Ovary (tissue), 7 donors: ENCODE measurements at regions not wholly inside any gene's neighbourhood (a gene's known extent, or its start where the extent isn't known, plus 50 kb on each side); places are given as distances from the start of the nearest gene placed in this dataset.

Source experiments
- DNase-seq, 5 donors: peaks; one replicate each; pipeline ENCODE4 v3.0.0-alpha.2; 2019 to 2020
- H3K27ac ChIP-seq, 2 donors: fragments of 200-600 bp; one replicate each; pipeline versions ENCODE4 v1.5.1 to v1.8.0; 2019 to 2022
- H3K27me3 ChIP-seq: fragments of 200-600 bp; one replicate; pipeline ENCODE4 v1.8.0; 2022
- H3K36me3 ChIP-seq: fragments of 200-600 bp; sonication (generic); one replicate; pipeline ENCODE4 v1.5.1; 2019
- H3K4me1 ChIP-seq: one replicate; pipeline ENCODE4 v1.8.1; 2013; ENCODE audit warnings: mild to moderate bottlenecking, moderate library complexity; ENCODE audit not compliant: insufficient read depth
- H3K4me3 ChIP-seq: fragments of 200-600 bp; sonication (generic); one replicate; pipeline ENCODE4 v1.5.1; 2017
- H3K9me3 ChIP-seq, 2 donors: fragments of 200-600 bp in 1 of 2; sonication (generic) in 1 of 2; one replicate each; pipeline versions ENCODE4 v1.5.1 to v1.8.1; 2013 to 2019; ENCODE audit warnings: mild to moderate bottlenecking in 1 of 2, moderate library complexity in 1 of 2
- CTCF ChIP-seq, 3 donors: fragments of 450-650 bp in 2 of 3; fragments of 200-600 bp in 1 of 3; IDR thresholded peaks; one replicate each; pipeline versions ENCODE4 v1.5.1 to v1.8.0; 2016 to 2022; ENCODE audit warnings: antibody characterized with exemption in 3 of 3, mild to moderate bottlenecking in 1 of 3
- EP300 ChIP-seq: sonication (generic); formaldehyde crosslinking; IDR thresholded peaks from one replicate; pipeline ENCODE4 v1.6.1; 2017; ENCODE audit warnings: antibody characterized with exemption
- POLR2A ChIP-seq: fragments of 450-650 bp; IDR thresholded peaks from one replicate; pipeline ENCODE4 v1.6.1; 2017; ENCODE audit warnings: antibody characterized with exemption, mild to moderate bottlenecking, moderate library complexity
- WGBS, 3 donors: extraction: QIAGEN DNeasy Blood & Tissue Kit in 1 of 3; methylation state at CpG; one replicate each; pipeline versions ENCODE4 v1.1.5 to v1.1.7; 2013 to 2017; 5-methylcytosine and 5-hydroxymethylcytosine counted together
- intact Hi-C, 4 donors: fragments of 100-400 bp; cut with DNase I; formaldehyde crosslinking; loops; one replicate each; pipeline versions ENCODE4 v1.11.0 to v1.15.1; 2022 to 2023
- donor health status: DM: no; HTN: no; CAD: no; lungs with moderate emphysema.
- donor health status: DM: no; HTN: no; CAD: no.
- donor health status: Bipolar disorder and iron deficiency.
- donor health status: DM: no; HTN: no; CAD: no.
- donor health status: DM: yes; HTN: yes; CAD: no.

GRCh38 chr9:11340654-11341053 is 727.9 kb upstream of the PTPRD start:
- 8 to 21% (median 19%) methylated on average over 1 of the region's 1 CpG for WGBS, 3 donors
- H3K9me3 ChIP-seq: no peaks in the 10 kb centered on the region
- H3K36me3 ChIP-seq: no peaks in the 10 kb centered on the region
- no peaks in the 10 kb centered on the region for H3K27me3 ChIP-seq
- no peaks in the 10 kb centered on the region for H3K4me1 ChIP-seq
- TF ChIP-seq CTCF (IDR thresholded peaks at IDR 0.05) (no peak), POLR2A (no peak), EP300 (no peak)
- no peak overlapping the region for H3K4me3 ChIP-seq
- intact Hi-C loops: no loop called here
- DNase-seq: no peak
- no peak overlapping the region for H3K27ac ChIP-seq

DNA sequence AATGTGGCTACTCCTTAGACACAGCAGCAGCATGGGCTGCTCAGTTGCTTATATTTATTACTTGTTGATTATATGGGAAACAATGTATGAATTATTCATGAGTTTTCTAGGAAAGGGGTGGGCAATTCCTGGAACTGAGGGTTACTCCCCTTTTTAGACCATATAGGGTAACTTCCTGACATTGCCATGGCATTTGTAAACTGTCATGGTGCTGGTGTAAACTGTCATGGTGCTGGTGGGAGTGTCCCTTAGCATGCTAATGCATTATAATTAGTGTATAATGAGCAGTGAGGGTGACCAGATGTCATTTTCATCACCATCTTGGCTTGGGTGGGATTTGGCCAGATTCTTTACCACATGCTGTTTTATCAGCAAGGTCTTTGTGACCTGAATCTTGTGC is 734.6 kb upstream of the PTPRD start:
- intact Hi-C loops: no loop called here
- Histone ChIP-seq H3K9me3 (no peaks in the 10 kb centered on the region), H3K4me1 (no peaks in the 10 kb centered on the region), H3K27ac (no peak overlapping the region), H3K27me3 (no peaks in the 10 kb centered on the region), H3K36me3 (no peaks in the 10 kb centered on the region), H3K4me3 (no peak overlapping the region)
- DNase-seq: no peak
- TF ChIP-seq EP300 (no peak), CTCF (IDR thresholded peaks at IDR 0.05) (no peak), POLR2A (no peak)

DNA sequence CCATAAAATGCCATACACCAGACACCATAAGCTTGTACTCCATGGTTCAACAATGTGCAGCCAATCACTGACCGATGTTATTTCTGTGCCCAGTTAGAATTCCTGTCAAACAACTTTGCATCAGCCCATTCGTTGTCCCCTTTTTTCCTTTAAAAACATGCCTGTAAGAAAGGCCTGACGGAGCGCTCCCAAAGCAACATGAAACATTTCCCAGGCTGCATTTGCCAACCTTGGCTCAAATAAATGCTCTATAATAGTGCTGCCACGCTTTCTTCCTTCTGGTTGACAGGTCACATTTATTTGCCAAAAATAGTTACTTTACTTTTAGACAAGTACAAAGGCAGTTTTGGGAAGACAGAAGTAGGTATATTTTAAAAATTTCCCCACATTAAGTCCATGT is 735.6 kb upstream of the PTPRD start:
- Histone ChIP-seq H3K4me1 (no peaks in the 10 kb centered on the region), H3K36me3 (no peaks in the 10 kb centered on the region), H3K9me3 (no peaks in the 10 kb centered on the region), H3K27me3 (no peaks in the 10 kb centered on the region), H3K4me3 (no peak overlapping the region), H3K27ac (no peak overlapping the region)
- intact Hi-C loops: no loop called here
- TF ChIP-seq EP300: no peak
- no peak for TF ChIP-seq POLR2A
- no peak for TF ChIP-seq CTCF (IDR thresholded peaks at IDR 0.05)
- WGBS, 3 donors: 86 to 90% (median 87%) methylated on average over 5 of the region's 5 CpGs
- DNase-seq: no peak

DNA sequence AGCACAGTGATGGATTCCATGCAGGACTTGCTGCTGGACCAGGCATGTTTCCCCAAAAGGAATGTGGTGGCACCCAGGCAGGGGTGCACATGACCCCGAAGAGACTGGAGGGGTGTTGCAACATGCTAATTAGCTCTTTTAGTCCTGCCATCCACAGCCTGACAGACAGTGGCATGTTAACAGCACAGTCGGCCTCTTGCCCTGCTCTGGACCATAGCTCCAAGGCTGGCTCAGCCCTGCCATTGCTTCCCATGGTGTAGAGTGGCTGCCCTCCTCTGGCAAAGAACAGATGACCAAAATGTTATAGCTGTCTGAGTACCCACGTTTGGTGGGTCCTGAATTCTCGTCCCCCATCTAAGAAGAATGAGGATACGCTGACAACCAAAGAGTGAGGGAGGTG is 736.4 kb upstream of the PTPRD start:
- no peaks in the 10 kb centered on the region for H3K27me3 ChIP-seq
- intact Hi-C loops: no loop called here
- no peak for DNase-seq
- WGBS, 3 donors: 76 to 87% (median 83%) methylated on average over 5 of the region's 5 CpGs
- H3K4me1 ChIP-seq: no peaks in the 10 kb centered on the region
- H3K9me3 ChIP-seq: no peaks in the 10 kb centered on the region
- H3K36me3 ChIP-seq: no peaks in the 10 kb centered on the region
- TF ChIP-seq EP300 (no peak), CTCF (IDR thresholded peaks at IDR 0.05) (no peak), POLR2A (no peak)
- no peak overlapping the region for H3K27ac ChIP-seq
- no peak overlapping the region for H3K4me3 ChIP-seq

- no peak overlapping the region for H3K4me3 ChIP-seq
- no peaks in the 10 kb centered on the region for H3K27me3 ChIP-seq
- H3K27ac ChIP-seq: no peak overlapping the region
- no peaks in the 10 kb centered on the region for H3K36me3 ChIP-seq
- TF ChIP-seq EP300: no peak
- no peaks in the 10 kb centered on the region for H3K4me1 ChIP-seq
- DNase-seq: no peak
- 67 to 73% (median 72%) methylated on average over 2 of the region's 2 CpGs for whole genome bisulfite sequencing, 3 donors
- intact Hi-C loops: no loop called here
- no peaks in the 10 kb centered on the region for H3K9me3 ChIP-seq
Measured at GRCh38 chr9:11352612-11353011, 739.8 kb upstream of the PTPRD start.
